ENCODE measurements at regions not wholly inside any gene's neighbourhood (a gene's known extent, or its start where the extent isn't known, plus 50 kb on each side); places are given as distances from the start of the nearest gene placed in this dataset.

- H3K4me3 ChIP-seq = no peak overlapping the region
- intact Hi-C loops (cut with DNase I) = no loop called here
- no peaks in the 10 kb centered on the region for H3K36me3 ChIP-seq
- ATAC-seq (no peak), DNase-seq (no peak), FAIRE-seq (no peak)
- H3K4me1 ChIP-seq = no peaks in the 10 kb centered on the region
- H3K27me3 ChIP-seq = no peaks in the 10 kb centered on the region
- TF ChIP-seq CTCF (IDR thresholded peaks at IDR 0.05) = no peak
- H3K9me3 ChIP-seq = peaks cover 0 to 3% (median 0%) of the 10 kb centered on the region in 4 donors
- H3K27ac ChIP-seq = no peak overlapping the region
Observed at GRCh38 chr2:194769030-194769429, 888.0 kb upstream of the SLC39A10 start.

- intact Hi-C loops (cut with DNase I) = no loop called here
- Histone ChIP-seq H3K9me3 (no peaks in the 10 kb centered on the region), H3K27me3 (no peaks in the 10 kb centered on the region), H3K36me3 (no peaks in the 10 kb centered on the region), H3K4me3 (no peak overlapping the region), H3K27ac (no peak overlapping the region), H3K4me1 (no peaks in the 10 kb centered on the region)
- DNase-seq (peak in 2 of 6 donors; percentile 6 to 21), ATAC-seq (no peak), FAIRE-seq (no peak)
- 39 to 44% methylated on average over 3 of the region's 3 CpGs for WGBS, 2 donors
- no peak for TF ChIP-seq CTCF (IDR thresholded peaks at IDR 0.05)
Observed at GRCh38 chr2:194765723-194766122, 891.3 kb upstream of the SLC39A10 start.

- Histone ChIP-seq H3K36me3 (no peaks in the 10 kb centered on the region), H3K27ac (no peak overlapping the region), H3K27me3 (no peaks in the 10 kb centered on the region), H3K9me3 (no peaks in the 10 kb centered on the region), H3K4me3 (no peak overlapping the region), H3K4me1 (no peaks in the 10 kb centered on the region)
- TF ChIP-seq CTCF (IDR thresholded peaks at IDR 0.05) = no peak
- intact Hi-C loops (cut with DNase I) = no loop called here
- DNase-seq = no peak
- no peak for FAIRE-seq
- 80 to 88% methylated on average over 2 of the region's 4 CpGs for WGBS, 2 donors
- no peak for ATAC-seq
Observed at GRCh38 chr2:194750926-194751325, 906.1 kb upstream of the SLC39A10 start.

- no peaks in the 10 kb centered on the region for H3K4me1 ChIP-seq
- H3K4me3 ChIP-seq = no peak overlapping the region
- DNase-seq = no peak
- ATAC-seq = no peak
- intact Hi-C loops (cut with DNase I) = no loop called here
- TF ChIP-seq CTCF (IDR thresholded peaks at IDR 0.05) = no peak
- H3K9me3 ChIP-seq = no peaks in the 10 kb centered on the region
- no peak for FAIRE-seq
- no peaks in the 10 kb centered on the region for H3K27me3 ChIP-seq
- no peaks in the 10 kb centered on the region for H3K36me3 ChIP-seq
- WGBS, 2 donors = 30 to 42% methylated on average over 3 of the region's 3 CpGs
- no peak overlapping the region for H3K27ac ChIP-seq
Observed at GRCh38 chr2:194745557-194746146, 911.4 kb upstream of the SLC39A10 start.

- DNase-seq = no peak
- Histone ChIP-seq H3K9me3 (no peaks in the 10 kb centered on the region), H3K36me3 (no peaks in the 10 kb centered on the region), H3K4me3 (no peak overlapping the region), H3K27me3 (no peaks in the 10 kb centered on the region), H3K4me1 (no peaks in the 10 kb centered on the region), H3K27ac (no peak overlapping the region)
- intact Hi-C loops (cut with DNase I) = no loop called here
- no peak for TF ChIP-seq CTCF (IDR thresholded peaks at IDR 0.05)
- FAIRE-seq = no peak
- no peak for ATAC-seq
- 48 to 63% methylated on average over 2 of the region's 2 CpGs for WGBS, 2 donors
Observed at GRCh38 chr2:194742706-194743105, 914.3 kb upstream of the SLC39A10 start.
